HFFc6 (cell line): ENCODE measurements at regions not wholly inside any gene's neighbourhood (a gene's known extent, or its start where the extent isn't known, plus 50 kb on each side); places are given as distances from the start of the nearest gene placed in this dataset.
A peak's percentile ranks its signal among the peaks of the same experiment; 100 is the strongest.
"Not testable (repeated sequence)": the region's sequence is repeated elsewhere in the genome, so short reads cannot be mapped to it uniquely, and the experiment has no call there.

Source experiments
- DNase-seq: peaks from one replicate; pipeline ENCODE4 v3.0.0-alpha.2; 2018
- H3K27ac Mint-ChIP-seq: 2 replicates; pipeline ENCODE4 v1.8.0; 2020; ENCODE audit warnings: mild to moderate bottlenecking, mixed read lengths
- H3K27me3 Mint-ChIP-seq: 2 replicates; pipeline ENCODE4 v1.8.0; 2021; ENCODE audit warnings: mild to moderate bottlenecking, moderate library complexity, mixed read lengths; ENCODE audit not compliant: insufficient read depth
- H3K36me3 Mint-ChIP-seq: 2 replicates; pipeline ENCODE4 v1.8.0; 2021; ENCODE audit warnings: low read depth, mixed read lengths
- H3K4me1 Mint-ChIP-seq: 2 replicates; pipeline ENCODE4 v1.8.0; 2020; ENCODE audit warnings: low read depth, mixed read lengths
- H3K4me3 Mint-ChIP-seq: 2 replicates; pipeline ENCODE4 v1.8.0; 2020; ENCODE audit warnings: mild to moderate bottlenecking, moderate library complexity, mixed read lengths
- H3K9me3 Mint-ChIP-seq: 2 replicates; pipeline ENCODE4 v1.8.0; 2020; ENCODE audit warnings: mild to moderate bottlenecking, mixed read lengths
- TF ChIP-seq, protein P1 (sequence below): fragments of 200-600 bp; sonication (generic); IDR thresholded peaks from 2 replicates; pipeline ENCODE4 v1.5.0; 2021; ENCODE audit warnings: antibody characterized with exemption, mild to moderate bottlenecking

- Mint-ChIP-seq H3K27ac (no peak overlapping the region), H3K27me3 (peaks cover 19% of the 10 kb centered on the region), H3K36me3 (no peaks in the 10 kb centered on the region), H3K4me1 (no peaks in the 10 kb centered on the region), H3K4me3 (no peak overlapping the region), H3K9me3 (no peaks in the 10 kb centered on the region)
- DNase-seq = no peak
- TF ChIP-seq, protein P1, sequence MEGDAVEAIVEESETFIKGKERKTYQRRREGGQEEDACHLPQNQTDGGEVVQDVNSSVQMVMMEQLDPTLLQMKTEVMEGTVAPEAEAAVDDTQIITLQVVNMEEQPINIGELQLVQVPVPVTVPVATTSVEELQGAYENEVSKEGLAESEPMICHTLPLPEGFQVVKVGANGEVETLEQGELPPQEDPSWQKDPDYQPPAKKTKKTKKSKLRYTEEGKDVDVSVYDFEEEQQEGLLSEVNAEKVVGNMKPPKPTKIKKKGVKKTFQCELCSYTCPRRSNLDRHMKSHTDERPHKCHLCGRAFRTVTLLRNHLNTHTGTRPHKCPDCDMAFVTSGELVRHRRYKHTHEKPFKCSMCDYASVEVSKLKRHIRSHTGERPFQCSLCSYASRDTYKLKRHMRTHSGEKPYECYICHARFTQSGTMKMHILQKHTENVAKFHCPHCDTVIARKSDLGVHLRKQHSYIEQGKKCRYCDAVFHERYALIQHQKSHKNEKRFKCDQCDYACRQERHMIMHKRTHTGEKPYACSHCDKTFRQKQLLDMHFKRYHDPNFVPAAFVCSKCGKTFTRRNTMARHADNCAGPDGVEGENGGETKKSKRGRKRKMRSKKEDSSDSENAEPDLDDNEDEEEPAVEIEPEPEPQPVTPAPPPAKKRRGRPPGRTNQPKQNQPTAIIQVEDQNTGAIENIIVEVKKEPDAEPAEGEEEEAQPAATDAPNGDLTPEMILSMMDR = no peak
Measured at GRCh38 chr15:96472681-96473080, 142.2 kb downstream of the NR2F2 start.

DNA sequence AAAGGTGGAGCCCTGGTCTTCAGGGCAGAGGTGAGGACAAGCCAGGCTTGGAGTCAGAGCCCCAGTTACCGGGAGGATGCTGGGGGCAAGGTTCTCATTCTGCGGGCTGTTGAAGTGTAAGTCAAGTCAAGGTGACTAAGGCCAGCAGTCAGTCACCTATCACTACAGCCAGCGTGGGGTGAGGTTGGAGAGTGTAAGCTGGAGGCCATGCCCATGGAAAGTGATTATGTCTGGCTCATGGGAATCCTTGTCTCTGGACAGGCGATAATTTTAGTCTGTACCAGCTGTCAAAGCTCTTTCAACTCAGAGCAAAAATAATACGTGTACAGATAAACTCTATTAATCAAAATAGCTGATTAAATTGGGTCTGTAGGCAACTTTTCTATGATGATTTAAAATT is 143.1 kb downstream of the NR2F2 start:
- no peak for DNase-seq
- TF ChIP-seq, protein P1 = no peak
- Mint-ChIP-seq H3K27me3 (peaks cover 19% of the 10 kb centered on the region), H3K4me3 (no peak overlapping the region), H3K4me1 (no peaks in the 10 kb centered on the region), H3K9me3 (no peaks in the 10 kb centered on the region), H3K36me3 (no peaks in the 10 kb centered on the region), H3K27ac (no peak overlapping the region)

DNA sequence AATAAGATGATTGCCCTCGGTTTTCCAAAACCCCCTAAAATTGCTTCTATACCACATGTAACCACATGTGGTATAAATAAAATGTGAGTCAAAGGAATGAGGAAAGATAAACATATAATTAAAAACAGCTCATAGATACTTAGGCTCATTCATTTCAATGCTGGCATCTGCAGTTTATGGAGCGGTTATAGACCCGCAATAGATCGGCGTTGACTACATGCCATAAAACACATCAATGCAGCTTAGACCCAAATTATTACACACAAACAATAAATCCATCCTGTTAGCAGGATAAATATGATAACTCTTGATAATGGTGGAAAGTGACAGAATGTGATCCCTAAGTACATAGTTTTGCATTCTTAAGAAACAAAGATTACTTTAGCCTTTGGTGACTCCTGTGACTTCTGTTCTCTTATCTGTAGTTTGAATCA is 143.7 kb downstream of the NR2F2 start:
- Mint-ChIP-seq H3K4me3 (no peak overlapping the region), H3K4me1 (no peaks in the 10 kb centered on the region), H3K27me3 (peaks cover 19% of the 10 kb centered on the region), H3K9me3 (no peaks in the 10 kb centered on the region), H3K27ac (no peak overlapping the region), H3K36me3 (no peaks in the 10 kb centered on the region)
- TF ChIP-seq, protein P1 = no peak
- DNase-seq = no peak

- Mint-ChIP-seq H3K4me1 (no peaks in the 10 kb centered on the region), H3K4me3 (no peak overlapping the region), H3K36me3 (no peaks in the 10 kb centered on the region), H3K27ac (no peak overlapping the region), H3K27me3 (peaks cover 3% of the 10 kb centered on the region), H3K9me3 (no peaks in the 10 kb centered on the region)
- no peak for DNase-seq
- TF ChIP-seq, protein P1 = 0 out of 2 replicates have a peak, but pooled peaks have one; percentile 12
Measured at GRCh38 chr15:96477227-96477626, 146.7 kb downstream of the NR2F2 start.

DNA sequence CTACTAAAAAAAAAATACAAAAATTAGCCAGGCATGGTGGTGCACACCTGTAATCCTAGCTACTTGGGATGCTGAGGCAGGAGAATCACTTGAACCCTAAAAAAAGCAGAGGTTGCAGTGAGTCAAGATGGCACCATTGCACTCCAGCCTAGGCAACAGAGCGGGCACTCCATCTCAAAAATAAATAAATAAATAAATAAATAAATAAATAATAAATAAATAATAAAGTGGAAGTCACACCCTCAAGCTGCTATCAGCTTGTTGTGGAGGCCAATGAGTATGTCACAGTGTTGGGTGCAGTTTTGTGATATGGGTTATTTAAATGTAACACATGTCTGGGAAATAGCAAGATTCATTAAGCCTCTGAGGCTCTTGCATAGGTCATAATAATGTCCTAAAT is 153.9 kb downstream of the NR2F2 start:
- not testable (repeated sequence) for H3K27me3 Mint-ChIP-seq, DNase-seq, H3K9me3 Mint-ChIP-seq, H3K4me3 Mint-ChIP-seq, H3K27ac Mint-ChIP-seq, H3K4me1 Mint-ChIP-seq, H3K36me3 Mint-ChIP-seq

GRCh38 chr15:96484830-96485229 is 154.3 kb downstream of the NR2F2 start:
- Mint-ChIP-seq H3K36me3 (no peaks in the 10 kb centered on the region), H3K4me1 (no peaks in the 10 kb centered on the region), H3K4me3 (no peak overlapping the region), H3K9me3 (no peaks in the 10 kb centered on the region), H3K27ac (no peak overlapping the region), H3K27me3 (peaks cover 6% of the 10 kb centered on the region)
- TF ChIP-seq, protein P1 = no peak
- DNase-seq = no peak
